ENCODE measurements at regions not wholly inside any gene's neighbourhood (a gene's known extent, or its start where the extent isn't known, plus 50 kb on each side); places are given as distances from the start of the nearest gene placed in this dataset.

- no peak for TF ChIP-seq CTCF (IDR thresholded peaks at IDR 0.05)
- Mint-ChIP-seq H3K36me3 (no peaks in the 10 kb centered on the region), H3K4me3 (no peak overlapping the region), H3K9me3 (peaks cover 14 to 28% (median 17%) of the 10 kb centered on the region in 7 donors), H3K4me1 (no peaks in the 10 kb centered on the region), H3K27ac (no peak overlapping the region), H3K27me3 (ENCODE audit: low read depth in 3 of 3) (peaks cover 0 to 1% (median 0%) of the 10 kb centered on the region in 3 donors)
- H3K27ac ChIP-seq (ENCODE audit: low read depth in 1 of 2, low read length in 2 of 2): no peak overlapping the region
- H3K4me2 ChIP-seq (replicated peaks; ENCODE audit: extremely low read depth, low read length, poor library complexity, severe bottlenecking): no peak overlapping the region
- no peaks in the 10 kb centered on the region for H3K36me3 ChIP-seq (replicated peaks in 1 of 2; ENCODE audit: control insufficient read depth in 1 of 2, insufficient read depth in 2 of 2, low read length in 2 of 2)
- no peaks in the 10 kb centered on the region for H3K79me2 ChIP-seq (ENCODE audit: insufficient read depth, low read length)
- no peaks in the 10 kb centered on the region for H4K20me1 ChIP-seq (ENCODE audit: insufficient read depth, low read length)
- no peaks in the 10 kb centered on the region for H3K27me3 ChIP-seq (ENCODE audit: control insufficient read depth in 2 of 2, insufficient read depth in 2 of 2, low read length in 2 of 2)
- H3K9me3 ChIP-seq (replicated peaks in 1 of 2; ENCODE audit: control insufficient read depth in 1 of 2, insufficient read depth in 1 of 2, low read length in 2 of 2): peaks cover 5 to 26% of the 10 kb centered on the region in 2 donors
- intact Hi-C loops (cut with micrococcal nuclease): no loop called here
- DNase-seq: no peak
- H2AFZ ChIP-seq (ENCODE audit: insufficient read depth, low read depth, low read length, poor library complexity, severe bottlenecking): no peak overlapping the region
- no peaks in the 10 kb centered on the region for H3K4me1 ChIP-seq (ENCODE audit: control insufficient read depth in 1 of 2, insufficient read depth in 2 of 2, low read length in 2 of 2)
- no peak overlapping the region for H3K4me3 ChIP-seq (replicated peaks in 1 of 3; ENCODE audit: low read depth in 2 of 3, low read length in 3 of 3)
- H3K9ac ChIP-seq (ENCODE audit: insufficient read depth, low read length, poor library complexity, severe bottlenecking): no peak overlapping the region
- WGBS (ENCODE audit: insufficient coverage): 100% methylated on average over 1 of the region's 5 CpGs
These were observed 141.1 kb downstream of the SLC15A5 start for GRCh38 chr12:16136219-16136988.

- Histone ChIP-seq H3K9ac (ENCODE audit: insufficient read depth, low read length, poor library complexity, severe bottlenecking) (no peak overlapping the region), H3K4me2 (replicated peaks; ENCODE audit: extremely low read depth, low read length, poor library complexity, severe bottlenecking) (no peak overlapping the region), H3K4me1 (ENCODE audit: control insufficient read depth in 1 of 2, insufficient read depth in 2 of 2, low read length in 2 of 2) (no peaks in the 10 kb centered on the region), H3K27ac (ENCODE audit: low read depth in 1 of 2, low read length in 2 of 2) (no peak overlapping the region), H4K20me1 (ENCODE audit: insufficient read depth, low read length) (no peaks in the 10 kb centered on the region), H3K9me3 (replicated peaks in 1 of 2; ENCODE audit: control insufficient read depth in 1 of 2, insufficient read depth in 1 of 2, low read length in 2 of 2) (peaks cover 5 to 26% of the 10 kb centered on the region in 2 donors), H3K27me3 (ENCODE audit: control insufficient read depth in 2 of 2, insufficient read depth in 2 of 2, low read length in 2 of 2) (no peaks in the 10 kb centered on the region), H3K79me2 (ENCODE audit: insufficient read depth, low read length) (no peaks in the 10 kb centered on the region), H3K36me3 (replicated peaks in 1 of 2; ENCODE audit: control insufficient read depth in 1 of 2, insufficient read depth in 2 of 2, low read length in 2 of 2) (no peaks in the 10 kb centered on the region), H3K4me3 (replicated peaks in 1 of 3; ENCODE audit: low read depth in 2 of 3, low read length in 3 of 3) (no peak overlapping the region), H2AFZ (ENCODE audit: insufficient read depth, low read depth, low read length, poor library complexity, severe bottlenecking) (no peak overlapping the region)
- Mint-ChIP-seq H3K9me3 (peaks cover 16 to 35% (median 20%) of the 10 kb centered on the region in 7 donors), H3K4me1 (no peaks in the 10 kb centered on the region), H3K27ac (no peak overlapping the region), H3K27me3 (ENCODE audit: low read depth in 3 of 3) (peaks cover 0 to 1% (median 0%) of the 10 kb centered on the region in 3 donors), H3K36me3 (no peaks in the 10 kb centered on the region), H3K4me3 (no peak overlapping the region)
- WGBS (ENCODE audit: insufficient coverage): 100% methylated on average over 1 of the region's 2 CpGs
- no peak for DNase-seq
- no peak for TF ChIP-seq CTCF (IDR thresholded peaks at IDR 0.05)
- intact Hi-C loops (cut with micrococcal nuclease): no loop called here
These were observed 142.2 kb downstream of the SLC15A5 start for GRCh38 chr12:16135323-16135722.

Measured in CD14-positive monocyte (primary cell).